Globus pallidus (tissue), 1 donor: ENCODE measurements at regions not wholly inside any gene's neighbourhood (a gene's known extent, or its start where the extent isn't known, plus 50 kb on each side); places are given as distances from the start of the nearest gene placed in this dataset.
"Not testable (repeated sequence)": the region's sequence is repeated elsewhere in the genome, so short reads cannot be mapped to it uniquely, and the experiment has no call there.

Experiments
- DNase-seq: peaks from one replicate; pipeline ENCODE4 v3.0.0-alpha.2; 2015; ENCODE audit warnings: low spot score

DNA sequence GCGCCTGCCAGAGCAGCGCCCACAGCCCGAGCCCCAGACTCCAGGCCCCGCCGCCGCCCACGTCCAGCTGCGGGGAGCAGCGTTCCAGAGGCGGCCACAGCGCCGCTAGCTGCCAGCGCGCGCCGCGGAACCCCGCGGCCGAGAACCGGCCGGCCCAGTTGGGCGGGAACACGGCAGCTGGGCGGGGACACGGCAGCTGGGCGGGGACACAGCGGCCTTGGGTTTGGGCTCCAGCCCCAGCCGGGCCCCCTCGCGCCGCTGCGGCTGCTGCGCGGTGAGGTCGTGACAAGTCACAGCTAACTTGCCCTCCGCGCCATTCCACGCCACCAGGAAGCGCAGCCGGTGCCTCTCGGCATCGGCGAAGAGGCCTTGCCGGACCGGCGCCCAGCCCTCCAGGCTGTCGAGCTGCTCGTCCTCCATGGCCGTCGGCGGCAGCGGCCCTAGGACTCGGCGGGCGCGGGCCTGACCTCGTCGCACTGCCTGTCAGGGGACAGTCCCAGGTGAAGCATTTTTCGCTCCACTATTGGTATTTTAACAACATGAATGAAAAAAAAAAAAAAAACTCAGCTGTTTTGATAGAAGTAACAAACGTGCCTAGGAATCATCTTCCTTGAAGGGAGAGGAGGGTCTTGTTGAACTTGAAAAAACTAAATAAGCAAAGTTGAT lies 56.6 kb upstream of the GOLGA8N start:
- peak; percentile 15 for DNase-seq

DNA sequence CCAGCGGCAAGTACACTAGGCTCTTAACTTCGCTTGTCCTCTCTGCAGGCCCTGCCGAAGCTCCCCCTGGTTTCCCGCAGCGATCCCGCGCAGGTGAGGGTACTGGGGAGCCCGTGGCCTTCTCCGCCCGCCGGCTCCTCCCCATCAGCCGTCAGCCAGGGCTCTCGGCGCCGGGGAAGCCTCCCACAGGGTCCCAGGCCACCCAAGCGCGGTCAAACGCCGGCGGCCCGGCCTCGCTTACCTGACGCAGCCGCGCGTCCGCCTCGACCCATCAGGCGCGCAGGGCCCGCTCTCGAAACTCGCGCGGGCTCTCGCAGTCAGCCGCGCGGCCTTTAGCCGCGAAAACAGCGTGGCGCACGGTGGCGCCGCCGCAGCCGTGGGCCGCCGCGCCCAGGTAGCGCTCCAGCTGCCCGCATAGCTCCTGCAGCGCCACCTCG lies 57.2 kb upstream of the GOLGA8N start:
- DNase-seq, result not testable (repeated sequence)

DNA sequence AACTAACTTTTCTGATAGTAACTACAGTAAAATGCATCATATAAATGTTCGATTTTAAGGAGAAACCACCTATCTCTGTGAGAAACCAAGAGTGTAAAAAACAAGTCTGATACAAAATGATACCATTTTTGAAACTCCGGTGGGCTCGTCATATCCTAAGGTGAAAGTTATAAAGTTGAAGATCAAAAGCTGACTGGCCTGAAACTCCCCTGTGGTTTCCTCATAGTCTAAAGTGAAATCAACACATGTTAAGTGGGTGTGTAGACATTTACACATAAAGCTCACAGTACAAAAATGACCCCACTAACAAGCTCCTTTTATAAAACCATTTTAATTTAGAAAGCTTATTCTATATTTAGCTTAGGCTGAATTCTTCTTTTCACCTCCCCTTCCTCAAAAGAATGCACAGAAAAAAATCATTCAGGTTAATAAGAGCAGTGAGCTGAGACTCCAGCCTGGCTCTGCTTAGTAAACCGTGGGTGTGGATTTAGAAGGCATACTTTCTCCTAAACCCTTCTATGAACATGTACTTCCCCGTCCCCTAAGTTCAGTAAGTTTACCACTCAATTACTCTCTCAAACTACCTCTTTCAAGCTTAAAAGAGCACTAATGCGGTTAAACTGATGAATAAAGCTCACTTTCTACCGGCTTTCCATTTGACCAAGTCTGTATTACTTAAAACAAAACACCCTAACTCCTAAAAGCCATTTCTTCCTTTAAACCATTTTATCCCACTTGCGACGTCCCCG lies 57.9 kb upstream of the GOLGA8N start:
- DNase-seq, result not testable (repeated sequence)

DNA sequence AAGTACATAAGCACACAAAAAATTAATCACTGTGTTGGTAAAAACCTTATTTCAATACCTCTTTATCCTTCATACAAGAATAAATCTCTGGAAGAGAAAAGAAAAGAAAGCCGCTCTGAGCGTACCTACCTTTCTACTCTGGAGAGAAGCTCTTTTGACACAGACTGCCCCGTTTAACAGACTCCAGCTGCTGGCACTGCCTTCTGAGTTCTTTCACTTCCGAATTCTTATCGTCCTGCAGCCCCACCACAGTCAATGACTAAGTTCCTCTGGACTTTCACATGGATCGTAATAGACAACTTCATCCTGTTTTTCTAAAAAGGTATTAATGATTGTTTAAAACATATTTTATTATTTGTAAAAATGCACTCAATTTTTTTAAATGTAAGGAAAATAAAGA lies 67.5 kb upstream of the GOLGA8O start:
- not testable (repeated sequence) for DNase-seq

DNA sequence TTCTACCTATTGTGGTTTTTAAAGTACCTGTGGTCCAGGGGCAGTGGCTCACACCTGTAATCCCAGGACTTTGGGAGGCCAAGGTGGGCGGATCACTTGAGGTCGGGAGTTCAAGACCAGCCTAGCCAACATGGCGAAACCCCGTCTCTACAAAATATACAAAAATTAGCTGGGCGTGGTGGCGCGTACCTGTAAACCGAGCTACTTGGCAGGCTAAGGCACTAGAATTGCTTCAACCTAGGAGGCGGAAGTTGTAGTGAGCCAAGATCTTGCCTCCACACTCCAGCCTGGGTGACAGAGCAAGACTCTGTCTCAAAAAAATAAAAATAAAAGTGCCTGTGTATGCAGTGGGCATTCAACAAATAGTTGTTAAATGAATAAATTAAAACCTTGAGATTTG lies 67.0 kb upstream of the GOLGA8O start:
- DNase-seq, result not testable (repeated sequence)

DNA sequence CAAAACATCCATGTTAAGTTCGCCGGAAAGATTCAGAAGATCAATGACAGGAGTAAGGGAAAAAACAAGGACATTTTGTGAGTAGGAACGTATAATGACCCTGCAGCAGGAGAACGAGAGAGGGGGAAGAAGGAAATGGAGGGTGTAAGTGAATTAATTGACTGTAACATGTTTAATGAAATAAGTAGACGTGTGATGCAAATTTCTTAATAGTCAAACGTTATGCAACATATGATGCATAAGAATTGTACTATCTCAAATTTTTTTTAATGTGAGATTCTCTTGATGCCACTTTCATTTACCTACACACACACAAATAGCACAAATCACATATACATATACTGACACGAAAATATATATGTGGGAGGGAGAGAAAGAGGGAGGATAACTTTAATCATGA lies 63.5 kb upstream of the GOLGA8O start:
- not testable (repeated sequence) for DNase-seq

DNA sequence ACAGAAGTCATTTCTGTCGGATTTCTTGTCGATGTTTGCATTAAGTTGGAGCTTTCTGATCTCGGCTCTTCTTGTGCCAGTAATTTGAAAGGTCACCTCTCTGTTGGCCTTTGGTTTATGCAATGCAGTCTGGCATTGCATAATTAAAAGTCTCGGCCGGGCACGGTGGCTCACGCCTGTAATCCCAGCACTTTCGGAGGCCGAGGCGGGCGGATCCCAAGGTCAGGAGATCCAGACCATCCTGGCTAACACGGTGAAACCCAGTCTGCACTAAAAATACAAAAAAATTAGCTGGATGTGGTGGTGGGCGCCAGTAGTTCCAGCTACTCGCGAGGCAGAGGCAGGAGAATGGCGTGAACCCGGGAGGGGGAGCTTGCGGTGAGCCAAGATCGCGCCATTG lies 62.6 kb upstream of the GOLGA8O start:
- DNase-seq, result not testable (repeated sequence)

DNA sequence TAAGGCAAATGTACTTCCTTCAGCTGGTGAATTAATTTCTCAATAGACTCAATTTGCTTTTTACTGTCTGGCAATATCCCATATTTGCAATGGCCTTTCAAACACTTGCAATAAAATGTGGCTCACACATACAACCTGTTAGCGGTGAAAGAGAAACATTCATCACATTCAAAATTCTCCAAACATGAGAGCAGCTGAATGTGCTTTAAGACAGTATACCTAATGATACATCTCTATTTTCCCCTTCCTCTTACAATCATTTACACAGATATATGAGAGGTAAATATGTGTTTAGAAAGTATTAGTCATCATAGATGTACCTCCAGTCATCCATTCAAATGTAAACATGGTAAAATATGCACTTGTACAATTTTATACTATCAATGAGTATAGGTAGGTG lies 61.5 kb upstream of the GOLGA8O start:
- DNase-seq, result not testable (repeated sequence)

DNA sequence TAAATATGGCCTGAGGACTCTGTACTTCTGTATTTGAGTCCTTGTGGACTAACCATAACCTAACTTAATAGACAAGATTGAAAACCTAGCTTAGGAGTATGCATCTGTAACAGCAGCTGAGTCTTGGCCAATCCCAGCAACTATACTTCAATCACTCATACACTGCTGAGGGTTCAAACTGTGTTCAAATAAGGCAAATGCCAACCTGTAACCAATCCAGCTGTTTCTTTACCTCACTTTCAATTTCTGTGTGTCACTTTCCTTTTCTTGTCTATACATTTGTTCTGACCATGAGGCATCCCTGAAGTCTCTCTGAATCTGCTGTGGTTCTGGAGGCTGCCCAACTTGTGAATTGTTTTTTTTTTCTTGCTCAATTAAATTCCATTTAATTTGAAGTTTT lies 57.9 kb upstream of the GOLGA8O start:
- DNase-seq, result not testable (repeated sequence)

DNA sequence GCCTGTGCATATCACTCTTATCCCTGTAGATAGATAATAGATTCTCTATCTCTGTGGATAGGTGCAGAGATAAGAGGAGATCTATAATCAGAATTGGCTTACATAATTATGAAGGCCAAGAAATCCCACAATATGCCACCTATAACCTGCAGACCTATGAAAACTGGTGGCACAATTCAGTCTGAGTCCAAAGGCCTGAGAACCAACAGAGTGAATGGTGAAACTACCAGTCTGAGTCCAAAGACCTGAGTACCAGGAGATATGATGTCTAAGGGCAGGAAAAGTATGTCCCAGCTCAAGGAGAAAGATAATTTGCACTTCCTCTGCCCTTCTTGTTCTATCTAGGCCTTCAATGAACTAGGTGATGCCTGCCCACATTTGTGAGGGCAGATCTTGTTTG lies 54.6 kb upstream of the GOLGA8O start:
- not testable (repeated sequence) for DNase-seq

DNA sequence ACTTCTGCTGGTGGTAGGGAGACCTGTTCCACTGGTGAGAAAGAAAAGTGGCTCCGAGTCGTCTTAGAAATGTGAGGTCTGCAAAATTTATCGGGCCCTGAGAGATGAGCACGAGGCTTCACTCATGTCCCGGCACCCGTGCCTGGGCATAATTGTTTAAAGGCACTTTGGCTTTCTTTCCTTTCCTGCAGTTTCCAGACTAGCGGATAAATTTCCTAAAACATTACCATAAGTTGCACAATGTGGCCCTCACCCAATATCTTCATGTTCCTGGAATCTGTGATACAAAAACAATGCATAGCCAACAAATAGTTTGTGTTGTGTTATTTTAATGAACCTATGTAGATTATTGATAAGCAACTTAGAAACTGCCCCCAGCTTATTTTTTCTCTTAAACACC lies 52.6 kb upstream of the GOLGA8O start:
- not testable (repeated sequence) for DNase-seq

DNA sequence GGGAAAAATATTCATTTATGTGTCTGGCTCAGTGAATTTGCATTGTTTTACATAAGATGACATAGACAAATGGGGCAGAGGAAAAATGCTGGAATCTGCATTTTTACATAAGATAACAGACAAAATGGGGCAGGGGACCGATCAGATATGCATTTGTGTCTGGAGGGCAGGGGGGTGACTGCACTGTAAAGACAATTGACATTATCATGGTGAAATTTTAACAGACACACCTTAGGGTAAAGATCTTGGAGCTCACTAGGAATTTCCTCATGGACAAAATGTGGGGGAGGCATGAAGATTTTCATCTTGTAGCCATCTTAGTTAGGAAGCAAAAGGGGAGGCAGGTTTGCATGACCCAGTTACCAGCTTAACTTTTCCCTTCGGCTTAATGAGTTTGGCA lies 51.4 kb upstream of the GOLGA8O start:
- DNase-seq, result not testable (repeated sequence)

DNA sequence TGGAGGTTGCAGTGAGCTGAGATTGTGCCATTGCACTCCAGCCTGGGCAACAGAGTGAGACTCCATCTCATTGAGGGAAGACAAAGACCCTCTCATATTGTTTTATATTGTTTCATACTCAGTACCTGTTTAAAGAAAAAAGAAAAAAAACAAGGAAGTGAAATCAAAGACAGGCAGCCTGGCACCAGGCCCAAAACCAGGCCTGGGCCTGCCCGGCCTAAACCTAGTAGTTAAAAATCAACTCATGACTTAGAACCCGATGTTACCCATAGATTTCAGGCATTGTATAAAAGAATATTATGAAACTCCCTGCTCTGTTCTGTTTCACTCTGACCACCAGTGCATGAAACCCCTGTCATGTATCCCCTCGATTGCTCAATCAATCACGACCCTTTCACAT lies 50.2 kb upstream of the GOLGA8O start:
- DNase-seq, result not testable (repeated sequence)
